ENCODE measurements at regions not wholly inside any gene's neighbourhood (a gene's known extent, or its start where the extent isn't known, plus 50 kb on each side); places are given as distances from the start of the nearest gene placed in this dataset.

- 0 out of 2 replicates have a peak, but pooled peaks have one; percentile 57 for TF ChIP-seq MYNN (CRISPR knock-in tag; IDR thresholded peaks at IDR 0.05; ENCODE audit: low read depth)
- TF ChIP-seq ZNF234 (CRISPR knock-in tag; conservative IDR thresholded peaks at IDR 0.05) = no peak
- TF ChIP-seq RXRA (CRISPR knock-in tag; IDR thresholded peaks at IDR 0.05) = peak; percentile 65; the same call in 1 of the 2 replicates
- TF ChIP-seq PHF20 (CRISPR knock-in tag; IDR thresholded peaks at IDR 0.05) = peak; percentile 44; the same call in 1 of the 2 replicates
- TF ChIP-seq ZNF292 (CRISPR knock-in tag; IDR thresholded peaks at IDR 0.05; ENCODE audit: borderline replicate concordance, low read depth) = peak; percentile 92; the same call in 1 of the 2 replicates
- TF ChIP-seq REST (IDR thresholded peaks at IDR 0.05; ENCODE audit: borderline replicate concordance in 1 of 2, low read depth in 1 of 2, low read length in 2 of 2) = 0 out of 4 replicates have a peak, but pooled peaks of 1 of the 2 experiments have one; percentile 18
- TF ChIP-seq ZBTB14 (CRISPR knock-in tag; IDR thresholded peaks at IDR 0.05) = no peak
- no peak for TF ChIP-seq ATF5 (CRISPR knock-in tag; IDR thresholded peaks at IDR 0.05; ENCODE audit: low read depth)
- TF ChIP-seq ZNF362 (CRISPR knock-in tag; IDR thresholded peaks at IDR 0.05; ENCODE audit: borderline replicate concordance) = no peak
- no peak for TF ChIP-seq PAF1 (CRISPR knock-in tag; IDR thresholded peaks at IDR 0.05)
- peak; percentile 47 for TF ChIP-seq TEAD3 (CRISPR knock-in tag; optimal IDR thresholded peaks at IDR 0.05; ENCODE audit: borderline replicate concordance)
- TF ChIP-seq ZNF770 (CRISPR knock-in tag; IDR thresholded peaks at IDR 0.05) = peak; percentile 61
- peak; percentile 59; the same call in 1 of the 2 replicates for TF ChIP-seq ERF (CRISPR knock-in tag; IDR thresholded peaks at IDR 0.05)
- no peak for TF ChIP-seq AGO2 (optimal IDR thresholded peaks at IDR 0.05; ENCODE audit: low read depth, low read length)
- TF ChIP-seq HOXA3 (CRISPR knock-in tag; IDR thresholded peaks at IDR 0.05) = peak; percentile 74; the same call in 1 of the 2 replicates
- TF ChIP-seq TGIF2 (CRISPR knock-in tag; IDR thresholded peaks at IDR 0.05) = no peak
- TF ChIP-seq MAFG (CRISPR knock-in tag; IDR thresholded peaks at IDR 0.05) = peak; percentile 99
- peak; percentile 63 for TF ChIP-seq RBFOX2 (IDR thresholded peaks at IDR 0.05; ENCODE audit: low read depth, low read length)
- TF ChIP-seq MAZ (IDR thresholded peaks at IDR 0.05; ENCODE audit: borderline replicate concordance, low read depth, low read length) = 0 out of 2 replicates have a peak, but pooled peaks have one; percentile 22
- TF ChIP-seq MAZ (CRISPR knock-in tag; IDR thresholded peaks at IDR 0.05; ENCODE audit: low read depth) = 0 out of 2 replicates have a peak, but pooled peaks have one; percentile 16
- no peak for TF ChIP-seq SSRP1 (CRISPR knock-in tag; IDR thresholded peaks at IDR 0.05)
These were observed 60.0 kb upstream of the EPS8L3 start (continued) for GRCh38 chr1:109823543-109824348.
